ENCODE measurements at regions not wholly inside any gene's neighbourhood (a gene's known extent, or its start where the extent isn't known, plus 50 kb on each side); places are given as distances from the start of the nearest gene placed in this dataset.

- no peak overlapping the region for H3K4me3 ChIP-seq (ENCODE audit: low read depth, low read length)
- TF ChIP-seq CTCF (IDR thresholded peaks at IDR 0.05; ENCODE audit: borderline replicate concordance, insufficient read depth, low read depth, low read length): no peak
Measured at GRCh38 chr7:20988340-20988739, 201.7 kb upstream of the SP8 start.

GRCh38 chr7:20991544-20991943, 204.9 kb upstream of the SP8 start:
- H3K4me3 ChIP-seq (ENCODE audit: low read depth, low read length): no peak overlapping the region
- no peak for TF ChIP-seq CTCF (IDR thresholded peaks at IDR 0.05; ENCODE audit: borderline replicate concordance, insufficient read depth, low read depth, low read length)

GRCh38 chr7:20993693-20994092, 207.0 kb upstream of the SP8 start:
- no peak overlapping the region for H3K4me3 ChIP-seq (ENCODE audit: low read depth, low read length)
- TF ChIP-seq CTCF (IDR thresholded peaks at IDR 0.05; ENCODE audit: borderline replicate concordance, insufficient read depth, low read depth, low read length): no peak

DNA sequence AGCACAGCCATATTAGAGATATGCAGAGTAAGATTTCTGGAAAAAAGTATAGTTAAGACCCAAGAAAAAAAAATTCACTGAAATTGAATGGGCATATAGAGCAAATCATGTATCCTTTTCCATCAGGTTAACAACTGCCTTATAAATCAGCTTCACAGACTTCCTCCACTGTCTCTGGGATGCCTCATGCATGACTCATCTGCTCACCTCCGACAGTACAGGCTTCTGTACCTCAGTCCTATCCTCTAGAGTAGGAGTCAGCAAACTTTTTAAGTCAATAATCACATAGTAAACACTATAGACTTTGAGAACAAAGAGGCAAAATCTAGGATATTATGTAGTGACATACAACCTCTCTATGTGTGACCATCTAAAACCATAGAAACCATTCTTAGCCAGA, 211.6 kb upstream of the SP8 start:
- no peak for TF ChIP-seq CTCF (IDR thresholded peaks at IDR 0.05; ENCODE audit: borderline replicate concordance, insufficient read depth, low read depth, low read length)
- no peak overlapping the region for H3K4me3 ChIP-seq (ENCODE audit: low read depth, low read length)

DNA sequence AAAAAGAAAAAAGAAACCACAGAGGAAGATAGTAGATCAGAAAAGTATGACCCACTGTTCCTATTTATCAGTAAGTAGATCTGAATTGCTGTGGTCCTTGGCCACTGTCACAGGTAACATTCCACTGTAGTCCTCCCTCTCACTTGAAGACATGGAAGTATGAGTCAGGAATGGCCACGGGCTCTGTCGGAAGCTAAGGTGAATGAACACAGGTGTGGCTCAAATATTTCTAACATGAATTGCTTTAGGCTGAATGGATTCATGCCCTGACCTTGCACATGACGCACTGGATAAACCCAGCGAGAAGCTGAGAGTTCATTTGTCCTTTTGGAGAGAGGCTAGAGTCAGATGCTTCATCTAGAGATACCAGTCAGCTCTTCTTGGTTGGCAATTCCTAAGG, 224.5 kb upstream of the SP8 start:
- no peak for TF ChIP-seq CTCF (IDR thresholded peaks at IDR 0.05; ENCODE audit: borderline replicate concordance, insufficient read depth, low read depth, low read length)
- no peak overlapping the region for H3K4me3 ChIP-seq (ENCODE audit: low read depth, low read length)

- no peak for TF ChIP-seq CTCF (IDR thresholded peaks at IDR 0.05; ENCODE audit: borderline replicate concordance, insufficient read depth, low read depth, low read length)
- no peak overlapping the region for H3K4me3 ChIP-seq (ENCODE audit: low read depth, low read length)
Measured at GRCh38 chr7:21013765-21014539, 227.3 kb upstream of the SP8 start.

DNA sequence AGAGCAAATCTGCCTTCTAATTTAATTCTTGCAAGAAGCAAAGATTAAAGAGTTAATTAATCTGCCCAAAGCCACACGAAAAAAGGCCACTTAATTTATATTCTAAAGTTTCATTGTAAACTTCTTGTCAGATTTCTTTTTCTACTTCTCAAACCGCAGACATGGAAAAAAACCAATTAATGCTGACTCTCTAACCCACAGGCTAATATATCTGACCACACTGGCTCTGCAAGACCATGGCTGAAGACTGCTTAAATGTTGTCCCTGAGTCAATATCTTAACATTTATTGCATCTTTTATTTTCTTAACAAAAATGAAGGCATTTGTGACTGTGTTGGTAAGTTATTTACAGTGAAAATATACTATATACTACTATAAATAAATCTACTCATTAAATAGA, 234.0 kb upstream of the SP8 start:
- TF ChIP-seq CTCF (IDR thresholded peaks at IDR 0.05; ENCODE audit: borderline replicate concordance, insufficient read depth, low read depth, low read length): no peak
- H3K4me3 ChIP-seq (ENCODE audit: low read depth, low read length): no peak overlapping the region
